ENCODE measurements at regions not wholly inside any gene's neighbourhood (a gene's known extent, or its start where the extent isn't known, plus 50 kb on each side); places are given as distances from the start of the nearest gene placed in this dataset.

DNA sequence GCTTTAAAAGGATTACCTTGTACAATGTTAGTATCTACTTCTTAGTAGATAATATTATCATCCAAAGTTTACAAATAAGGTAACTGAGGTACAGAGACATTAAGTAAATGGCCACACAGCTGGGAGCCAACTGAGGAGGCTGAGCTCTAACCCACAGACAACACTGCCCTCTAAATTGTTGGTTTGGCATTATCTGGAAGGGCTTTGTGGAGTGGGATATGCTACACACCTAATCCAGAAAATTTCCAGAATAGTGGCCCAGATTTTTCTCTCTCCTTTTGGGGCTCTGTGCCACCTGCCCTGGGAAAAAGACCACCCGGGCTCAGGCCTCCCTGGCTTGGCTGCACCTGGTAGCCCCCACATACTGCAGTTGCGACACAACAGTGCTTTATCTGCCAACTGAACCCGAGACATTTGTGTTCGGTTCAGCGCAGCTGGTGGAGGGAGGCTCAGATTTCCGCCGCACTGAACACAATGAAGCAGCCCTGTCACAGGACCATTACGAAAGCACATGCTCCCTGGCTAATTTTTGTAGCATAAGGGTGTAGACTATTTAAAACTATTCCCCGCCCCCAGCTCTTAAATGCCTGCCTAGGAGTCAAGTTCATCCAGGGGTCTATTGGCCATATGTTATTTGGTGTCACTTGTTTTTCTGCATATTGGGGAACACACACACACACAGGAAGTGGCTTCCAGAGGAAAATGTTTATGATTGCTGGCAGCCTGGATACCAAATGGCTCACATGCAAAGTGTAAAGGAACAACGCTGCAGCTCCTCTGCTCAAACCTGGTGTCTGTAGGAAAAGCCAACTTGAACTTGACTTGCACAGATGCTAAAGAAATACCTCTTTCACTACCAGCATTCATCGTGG, 92.3 kb upstream of the ESRRG start:
- no peak for DNase-seq (ENCODE audit: low spot score)

DNA sequence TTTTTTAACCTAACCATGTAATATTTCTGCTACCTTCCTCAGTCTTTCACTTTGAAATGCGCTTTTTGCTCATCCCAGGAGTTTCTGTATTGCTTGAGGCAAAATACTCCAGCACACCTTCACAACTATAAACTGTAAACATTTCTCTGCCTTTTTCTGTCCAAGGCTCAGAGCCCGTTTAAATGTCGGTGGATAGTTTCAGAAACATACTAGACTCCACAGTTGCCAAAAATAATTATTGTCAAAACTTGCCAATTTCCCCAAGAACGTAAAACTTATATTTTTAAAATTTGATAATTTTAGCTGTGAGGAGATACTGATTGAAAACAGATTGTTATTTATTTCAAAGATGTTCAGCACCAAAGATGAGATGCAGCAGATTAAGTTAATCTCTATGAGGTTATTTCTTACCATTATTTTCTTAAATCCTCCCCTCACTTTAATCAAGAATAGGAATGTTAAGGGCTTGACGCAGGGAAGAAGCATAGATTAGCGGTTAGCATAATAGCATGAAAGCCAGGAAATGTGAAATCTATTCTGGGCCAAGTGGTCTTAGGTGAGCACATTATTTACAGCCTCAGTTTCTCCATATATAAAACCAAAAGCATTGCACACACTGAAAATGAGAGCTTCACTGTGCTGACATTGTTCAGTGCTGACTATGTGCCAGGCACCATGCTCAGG, 91.5 kb upstream of the ESRRG start:
- no peak for DNase-seq (ENCODE audit: low spot score)

- DNase-seq (ENCODE audit: low spot score) = no peak
Observed at GRCh38 chr1:216812966-216813365, 89.7 kb upstream of the ESRRG start.

DNA sequence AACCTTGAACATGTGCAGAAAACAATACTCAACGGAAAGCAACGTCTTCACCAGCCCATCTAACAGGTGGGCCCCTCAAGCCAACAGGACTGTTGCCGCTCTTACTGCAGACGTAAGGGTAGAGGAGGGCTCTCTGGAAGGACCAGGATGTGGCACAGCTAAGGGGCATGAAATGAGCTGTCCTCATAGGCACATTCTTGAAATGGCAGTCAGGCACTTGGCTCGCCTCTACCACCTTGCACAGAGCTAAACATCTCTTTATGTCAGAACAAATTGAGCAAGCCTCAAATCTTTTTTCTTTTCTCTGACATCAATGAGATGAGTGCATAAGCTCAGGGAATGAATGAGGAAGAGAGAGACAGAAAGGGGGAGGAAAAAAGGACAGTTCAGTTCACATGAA, 86.4 kb upstream of the ESRRG start:
- DNase-seq (ENCODE audit: low spot score) = no peak

DNA sequence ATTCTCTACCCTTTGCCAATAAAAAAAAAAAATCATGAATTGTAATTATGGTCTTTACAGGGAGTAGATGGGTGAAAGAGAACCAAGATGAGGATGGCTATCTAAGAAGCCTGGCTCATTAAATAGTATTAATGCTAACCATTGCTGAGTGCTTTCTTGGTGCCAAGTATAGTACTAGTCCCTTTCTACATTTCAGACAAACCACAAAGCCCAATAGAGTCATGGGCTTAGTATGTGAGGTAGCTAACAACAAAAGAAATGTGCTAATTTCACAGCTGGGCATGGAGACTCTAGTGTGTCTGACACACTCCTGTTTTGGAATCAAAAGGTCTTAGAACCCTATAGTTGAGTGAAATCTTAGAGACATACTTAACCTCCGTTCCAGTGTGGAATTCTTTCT, 84.5 kb upstream of the ESRRG start:
- no peak for DNase-seq (ENCODE audit: low spot score)

DNA sequence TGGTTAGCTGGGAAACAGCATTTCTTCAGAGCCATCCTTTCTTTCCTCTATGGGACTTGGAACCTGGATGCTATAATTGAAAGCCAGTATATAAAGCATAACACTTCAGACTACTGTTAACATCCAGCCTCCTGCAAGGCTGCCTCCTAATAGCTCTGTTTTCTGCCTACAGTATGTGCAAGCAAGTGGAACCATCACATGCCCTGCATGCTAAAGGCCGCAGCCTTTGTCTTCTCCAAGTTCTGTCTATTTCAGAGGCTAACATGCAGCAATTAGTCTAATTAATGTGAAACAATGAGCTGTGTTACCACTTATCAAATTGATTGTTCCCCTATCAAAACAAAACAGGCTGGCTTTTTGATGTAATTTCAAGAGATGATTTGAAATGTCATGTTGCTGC, 82.7 kb upstream of the ESRRG start:
- DNase-seq (ENCODE audit: low spot score) = no peak

- DNase-seq (ENCODE audit: low spot score) = no peak
Observed at GRCh38 chr1:216805233-216805632, 82.0 kb upstream of the ESRRG start.

DNA sequence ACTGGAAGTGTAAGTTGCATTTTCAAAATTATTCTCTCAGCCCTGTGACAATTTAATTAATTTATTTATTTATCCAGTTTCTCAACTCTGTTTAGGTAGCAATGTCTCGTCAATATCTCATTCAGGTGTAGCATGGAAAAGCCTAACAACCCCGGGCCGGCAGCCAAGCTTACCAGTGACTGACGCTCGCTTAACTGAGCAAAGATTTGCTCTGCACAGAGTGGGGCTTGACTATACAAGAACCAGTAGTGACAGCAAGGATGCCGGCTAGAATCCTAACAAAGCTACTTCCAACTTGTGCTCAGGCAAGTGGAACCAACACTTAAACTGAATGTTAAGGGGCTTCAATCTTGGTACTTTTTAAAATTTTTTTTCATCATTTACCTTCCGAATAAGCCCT, 80.9 kb upstream of the ESRRG start:
- no peak for DNase-seq (ENCODE audit: low spot score)

- no peak for DNase-seq (ENCODE audit: low spot score)
Observed at GRCh38 chr1:216794586-216794985, 71.4 kb upstream of the ESRRG start.

GRCh38 chr1:216793973-216794372, 70.7 kb upstream of the ESRRG start:
- DNase-seq (ENCODE audit: low spot score) = no peak

DNA sequence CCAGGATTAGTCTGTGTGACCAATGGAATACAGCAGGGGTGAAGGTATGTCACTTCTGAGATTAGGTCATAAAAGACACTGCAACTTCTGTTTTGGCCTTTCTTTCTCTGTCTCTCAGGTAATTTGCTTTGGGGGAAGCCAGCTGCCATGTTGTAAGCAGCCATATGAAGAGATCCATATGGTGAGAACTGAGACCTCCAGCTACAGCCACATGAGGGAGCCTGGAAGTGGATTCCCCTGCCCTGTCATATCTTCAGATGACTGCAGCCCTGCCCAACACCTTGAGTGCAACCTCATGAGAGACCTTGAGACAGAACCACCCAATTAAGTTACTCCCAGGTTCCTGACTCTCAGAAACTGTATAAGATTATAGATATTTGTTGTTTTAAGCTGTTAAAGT, 70.1 kb upstream of the ESRRG start:
- no peak for DNase-seq (ENCODE audit: low spot score)

GRCh38 chr1:216788671-216789070, 65.4 kb upstream of the ESRRG start:
- DNase-seq (ENCODE audit: low spot score) = no peak

GRCh38 chr1:216785737-216786136, 62.5 kb upstream of the ESRRG start:
- no peak for DNase-seq (ENCODE audit: low spot score)

DNA sequence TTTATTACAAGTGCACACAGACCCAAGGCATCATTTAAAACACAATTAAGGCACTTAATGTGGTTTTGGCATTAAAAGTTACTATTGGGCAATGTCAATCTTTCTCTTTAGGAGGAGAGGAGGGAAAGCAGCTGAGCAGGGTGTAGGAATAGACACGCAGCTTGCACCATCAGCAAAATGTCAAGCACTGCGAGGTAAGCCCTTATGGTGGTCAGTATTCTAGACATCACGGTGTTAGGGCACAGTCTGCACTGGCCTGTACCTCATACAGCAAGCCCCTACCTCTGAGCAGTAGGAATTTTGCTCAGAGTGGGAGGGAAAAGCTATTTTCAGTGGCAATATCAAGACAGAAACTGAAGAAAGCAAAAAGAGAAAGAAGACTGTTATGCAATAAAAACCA, 62.0 kb upstream of the ESRRG start:
- no peak for DNase-seq (ENCODE audit: low spot score)

DNA sequence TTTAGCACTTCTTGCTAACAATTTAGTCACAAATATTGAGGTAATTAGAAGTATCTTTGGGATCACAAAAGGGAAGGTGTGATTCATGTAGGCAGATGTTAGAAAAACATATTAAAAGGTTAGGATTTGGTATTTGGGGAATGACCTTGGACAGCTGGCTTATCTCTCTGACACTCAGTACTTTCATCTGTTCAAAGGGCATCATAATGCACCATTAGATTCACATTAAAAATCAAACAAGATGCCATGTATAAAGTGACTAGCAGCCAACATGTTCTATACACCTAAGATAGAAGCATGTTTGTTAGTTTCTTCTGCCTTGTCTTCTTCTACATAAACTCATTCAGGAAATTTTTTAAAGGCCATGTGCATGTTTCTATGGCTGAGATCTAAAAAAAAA, 56.5 kb upstream of the ESRRG start:
- no peak for DNase-seq (ENCODE audit: low spot score)

DNA sequence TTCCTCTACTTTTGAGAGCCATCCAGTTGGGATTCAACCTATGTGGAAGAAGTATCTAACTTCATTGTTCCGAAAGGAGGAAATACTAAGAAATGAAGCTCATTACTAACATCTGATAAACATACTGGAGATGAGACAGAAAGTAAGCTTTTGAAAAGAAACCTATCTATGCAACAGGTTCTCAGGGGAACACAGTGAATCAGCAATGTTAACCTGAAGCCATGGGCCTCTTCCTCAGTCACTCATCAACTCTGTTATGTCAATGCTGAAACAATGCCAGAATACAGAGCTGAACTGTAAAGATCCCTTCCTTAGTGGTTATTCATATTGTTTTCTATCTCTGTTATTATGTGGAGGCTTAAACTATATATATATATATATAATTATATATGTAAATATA, 55.5 kb upstream of the ESRRG start:
- no peak for DNase-seq (ENCODE audit: low spot score)

DNA sequence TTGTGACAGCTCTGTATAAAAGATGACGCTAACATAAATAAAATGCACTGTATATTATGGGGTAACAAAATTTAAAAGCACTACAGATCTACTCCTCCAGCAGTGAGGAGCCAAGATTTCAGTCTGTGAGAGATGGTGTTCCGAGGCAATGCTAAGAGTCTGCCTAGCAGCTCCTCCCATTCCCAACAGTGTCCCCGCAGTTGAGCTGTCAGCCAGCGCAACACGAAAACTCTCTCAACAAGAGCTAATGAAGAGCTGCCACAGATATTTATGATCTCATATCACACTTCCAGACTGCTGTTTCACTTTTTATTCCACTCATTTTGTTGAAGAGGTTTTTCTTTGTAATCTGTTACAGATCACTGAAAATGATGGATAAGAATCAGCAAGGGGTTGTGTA, 53.9 kb upstream of the ESRRG start:
- no peak for DNase-seq (ENCODE audit: low spot score)
